B cell (primary cell): ENCODE measurements at regions not wholly inside any gene's neighbourhood (a gene's known extent, or its start where the extent isn't known, plus 50 kb on each side); places are given as distances from the start of the nearest gene placed in this dataset.
A peak's percentile ranks its signal among the peaks of the same experiment; 100 is the strongest.

Source experiments
- ATAC-seq: fragments of 200-7000 bp; cut with Tn5 transposase; one replicate; pipeline ENCODE4 v1.10.0; 2021; ENCODE audit warnings: low read depth, mild to moderate bottlenecking, moderate number of reproducible peaks, moderate library complexity
- CTCF ChIA-PET: fragments of 350-600 bp; sonication (Branson Sonifier 250); formaldehyde crosslinking; loops from one replicate; lab custom pipeline; 2021; ENCODE audit warnings: antibody characterized with exemption, inconsistent platforms; lab: Charles Lee
- POLR2A ChIA-PET: fragments of 350-600 bp; sonication (Branson Sonifier 250); formaldehyde crosslinking; loops from one replicate; lab custom pipeline; 2021; ENCODE audit warnings: antibody characterized with exemption; lab: Charles Lee
- DNase-seq: peaks from one replicate; pipeline ENCODE4 v3.0.0; 2013
- H2AFZ ChIP-seq: 2 replicates; pipeline ENCODE4 v1.6.1; 2012; ENCODE audit warnings: mild to moderate bottlenecking, low read depth, low read length; ENCODE audit not compliant: insufficient read depth, poor library complexity, severe bottlenecking
- H3K27ac ChIP-seq, 2 donors: 1 replicate in 1 of 2; 2 replicates in 1 of 2; pipeline ENCODE4 v1.5.1; 2012 to 2013; ENCODE audit warnings: low read length in 2 of 2, mild to moderate bottlenecking in 2 of 2, moderate library complexity in 1 of 2
- H3K27me3 ChIP-seq, 4 experiments: fragments of 200-600 bp in 1 of 4; sonication (generic) in 1 of 4; replicated peaks in 1 of 4; 1 replicate in 2 of 4; 2 replicates in 2 of 4; pipeline versions ENCODE4 v1.6.1 to v1.7.0; 2013 to 2016; ENCODE audit warnings: low read length in 3 of 4, mild to moderate bottlenecking in 2 of 4, mixed read lengths in 1 of 4, moderate library complexity in 1 of 4; ENCODE audit not compliant: insufficient read depth in 4 of 4, control insufficient read depth in 3 of 4; ENCODE audit errors: control extremely low read depth in 1 of 4
- H3K36me3 ChIP-seq, 2 experiments: replicated peaks in 1 of 2; 1 replicate in 1 of 2; 2 replicates in 1 of 2; pipeline versions ENCODE4 v1.6.1 to v1.7.1; 2013; ENCODE audit warnings: low read length in 1 of 2; ENCODE audit not compliant: insufficient read depth in 2 of 2, control insufficient read depth in 1 of 2; ENCODE audit errors: control extremely low read depth in 1 of 2, extremely low read depth in 1 of 2
- H3K4me1 ChIP-seq, 2 donors: fragments of 200-600 bp in 1 of 2; sonication (generic) in 1 of 2; 1 replicate in 1 of 2; 2 replicates in 1 of 2; pipeline versions ENCODE4 v1.5.1 to v1.6.1; 2013 to 2017; ENCODE audit warnings: low read length in 2 of 2; ENCODE audit not compliant: control insufficient read depth in 2 of 2, insufficient read depth in 2 of 2
- H3K4me2 ChIP-seq: replicated peaks from 2 replicates; pipeline ENCODE3; 2012; ENCODE audit warnings: mild to moderate bottlenecking, low read depth, low read length; ENCODE audit not compliant: poor library complexity, severe bottlenecking
- H3K4me3 ChIP-seq, 5 experiments: fragments of 200-600 bp in 1 of 5; sonication (generic) in 1 of 5; 1 replicate in 3 of 5; 2 replicates in 2 of 5; pipeline versions ENCODE4 v1.5.1 to v1.7.0; 2011 to 2016; ENCODE audit warnings: low read length in 4 of 5, mild to moderate bottlenecking in 4 of 5, low read depth in 2 of 5, control low read depth in 1 of 5, moderate library complexity in 1 of 5; ENCODE audit not compliant: insufficient read depth in 1 of 5; ENCODE audit errors: control extremely low read depth in 1 of 5, extremely low read depth in 1 of 5
- H3K79me2 ChIP-seq: fragments of 200-600 bp; sonication (generic); one replicate; pipeline ENCODE4 v1.6.0; 2016; ENCODE audit warnings: low read length; ENCODE audit not compliant: control insufficient read depth, insufficient read depth
- H3K9ac ChIP-seq: fragments of 200-600 bp; sonication (generic); 2 replicates; pipeline ENCODE4 v1.6.1; 2017; ENCODE audit warnings: mild to moderate bottlenecking, low read length, moderate library complexity
- H3K9me3 ChIP-seq, 3 donors: one replicate each; pipeline versions ENCODE4 v1.6.1 to v1.7.1; 2013; ENCODE audit warnings: low read length in 2 of 3; ENCODE audit not compliant: control insufficient read depth in 2 of 3, insufficient read depth in 1 of 3; ENCODE audit errors: control extremely low read depth in 1 of 3
- H4K20me1 ChIP-seq: 2 replicates; pipeline ENCODE4 v1.6.0; 2012; ENCODE audit warnings: mild to moderate bottlenecking, low read length; ENCODE audit not compliant: insufficient read depth, control insufficient read depth, poor library complexity, severe bottlenecking
- H3K27ac Mint-ChIP-seq: one replicate; pipeline ENCODE4 v1.8.0; 2021; ENCODE audit warnings: mixed read lengths
- H3K27me3 Mint-ChIP-seq: one replicate; pipeline ENCODE4 v1.8.0; 2021; ENCODE audit warnings: mixed read lengths
- H3K4me1 Mint-ChIP-seq: one replicate; pipeline ENCODE4 v1.8.0; 2021; ENCODE audit warnings: mixed read lengths
- H3K4me3 Mint-ChIP-seq: one replicate; pipeline ENCODE4 v1.8.0; 2021; ENCODE audit warnings: mixed read lengths
- H3K9me3 Mint-ChIP-seq: one replicate; pipeline ENCODE4 v1.8.0; 2022; ENCODE audit warnings: mixed read lengths; ENCODE audit not compliant: insufficient read depth
- CTCF ChIP-seq: fragments of 200-600 bp; IDR thresholded peaks from one replicate; pipeline ENCODE4 v1.8.0; 2022; ENCODE audit warnings: antibody characterized with exemption, mild to moderate bottlenecking
- EZH2 ChIP-seq: IDR thresholded peaks from 2 replicates; pipeline ENCODE4 v1.6.1; 2012; ENCODE audit warnings: borderline replicate concordance, low read depth, mild to moderate bottlenecking, moderate library complexity, low read length; ENCODE audit not compliant: insufficient read depth, poor library complexity, severe bottlenecking
- WGBS: methylation state at CpG from one replicate; pipeline ENCODE4 v1.1.5; 2013; ENCODE audit warnings: missing lambda C conversion rate; ENCODE audit not compliant: insufficient coverage; 5-methylcytosine and 5-hydroxymethylcytosine counted together
- intact Hi-C: fragments of 100-400 bp; cut with micrococcal nuclease; formaldehyde crosslinking; loops from one replicate; pipeline ENCODE4 v1.10.0; 2022

GRCh38 chr2:529424-529823 is 147.8 kb downstream of the TMEM18 start:
- ChIA-PET POLR2A (no interaction called here), CTCF (interaction anchor here (0.7 to 6.6 kb wide), 16 partner anchors 11 to 1241 kb away, joined by 3 to 105 read pairs (median 3); no protein-coding TSS in a partner anchor)
- no peaks in the 10 kb centered on the region for H3K36me3 ChIP-seq
- Mint-ChIP-seq H3K4me3 (no peak overlapping the region), H3K4me1 (no peaks in the 10 kb centered on the region), H3K27me3 (peaks cover 7% of the 10 kb centered on the region), H3K27ac (no peak overlapping the region), H3K9me3 (peaks cover 3% of the 10 kb centered on the region)
- H3K9ac ChIP-seq: no peak overlapping the region
- no peaks in the 10 kb centered on the region for H3K27me3 ChIP-seq
- no peaks in the 10 kb centered on the region for H4K20me1 ChIP-seq
- H3K79me2 ChIP-seq: no peaks in the 10 kb centered on the region
- H3K4me1 ChIP-seq: no peaks in the 10 kb centered on the region
- peaks cover 4 to 5% (median 4%) of the 10 kb centered on the region in 3 donors for H3K9me3 ChIP-seq
- no peak overlapping the region for H3K27ac ChIP-seq
- WGBS: no CpG with 5 or more reads among the region's 2 CpGs
- H3K4me2 ChIP-seq: no peak overlapping the region
- DNase-seq (peak; percentile 40), ATAC-seq (peak; percentile 73)
- no peak overlapping the region for H2AFZ ChIP-seq
- intact Hi-C loops: loop anchor here (1.0 kb wide), 1 partner anchor 108 kb away; no protein-coding TSS in a partner anchor
- no peak overlapping the region for H3K4me3 ChIP-seq
- TF ChIP-seq CTCF (peak; percentile 73), EZH2 (no peak)

DNA sequence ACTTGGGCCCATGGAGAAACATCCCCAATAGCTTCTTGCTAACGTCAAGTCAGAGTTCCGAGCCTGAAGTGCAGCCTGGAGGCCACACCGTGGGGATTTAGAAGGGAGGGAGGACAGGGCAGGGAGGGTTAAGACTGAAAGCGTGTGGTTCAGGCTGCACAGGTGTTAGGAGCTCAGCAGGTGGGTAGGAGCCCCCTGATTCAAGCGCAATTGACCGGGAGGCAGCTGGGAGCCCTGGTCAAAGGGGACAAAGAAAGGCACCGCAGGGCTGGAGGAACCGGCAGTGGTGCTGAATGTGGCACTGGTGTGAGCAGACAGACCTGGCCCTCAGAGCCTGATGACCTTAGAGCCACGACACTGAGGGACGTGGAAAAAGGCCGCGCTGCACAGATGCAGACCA is 149.6 kb downstream of the TMEM18 start:
- Mint-ChIP-seq H3K4me1 (no peaks in the 10 kb centered on the region), H3K27me3 (peaks cover 14% of the 10 kb centered on the region), H3K27ac (no peak overlapping the region), H3K9me3 (peaks cover 3% of the 10 kb centered on the region), H3K4me3 (no peak overlapping the region)
- ChIA-PET POLR2A (no interaction called here), CTCF (no interaction called here)
- Histone ChIP-seq H3K9me3 (peaks cover 4 to 5% (median 4%) of the 10 kb centered on the region in 3 donors), H2AFZ (no peak overlapping the region), H3K27me3 (no peaks in the 10 kb centered on the region), H3K27ac (no peak overlapping the region), H3K79me2 (no peaks in the 10 kb centered on the region), H4K20me1 (no peaks in the 10 kb centered on the region), H3K4me2 (no peak overlapping the region), H3K36me3 (no peaks in the 10 kb centered on the region), H3K4me1 (no peaks in the 10 kb centered on the region), H3K4me3 (no peak overlapping the region), H3K9ac (no peak overlapping the region)
- no peak for DNase-seq
- TF ChIP-seq CTCF (no peak), EZH2 (no peak)
- intact Hi-C loops: no loop called here
- 94% methylated on average over 8 of the region's 12 CpGs for WGBS
- no peak for ATAC-seq
